Gastrocnemius medialis (tissue), 4 donors: ENCODE measurements at regions not wholly inside any gene's neighbourhood (a gene's known extent, or its start where the extent isn't known, plus 50 kb on each side); places are given as distances from the start of the nearest gene placed in this dataset.

Experiments
- ATAC-seq, 2 donors: fragments of 150-250 bp; one replicate each; pipeline ENCODE4 v1.9.1; 2016
- DNase-seq, 2 donors: peaks; one replicate each; pipeline ENCODE4 v3.0.0-alpha.2; 2019
- H3K27ac ChIP-seq, 4 donors: fragments of 200-600 bp; sonication (generic); 1 replicate in 1 of 4; 2 replicates in 3 of 4; pipeline ENCODE4 v1.5.1; 2016 to 2018; ENCODE audit warnings: mild to moderate bottlenecking in 2 of 4, moderate library complexity in 1 of 4
- H3K27me3 ChIP-seq, 3 donors: fragments of 200-600 bp; sonication (generic) in 2 of 3; 1 replicate in 1 of 3; 2 replicates in 2 of 3; pipeline versions ENCODE4 v1.5.1 to v1.6.0; 2016 to 2019; ENCODE audit warnings: mild to moderate bottlenecking in 1 of 3, moderate library complexity in 1 of 3
- H3K36me3 ChIP-seq, 2 donors: fragments of 200-600 bp; sonication (generic) in 1 of 2; one replicate each; pipeline ENCODE4 v1.5.1; 2017 to 2018
- H3K4me1 ChIP-seq, 2 donors: fragments of 200-600 bp; sonication (generic) in 1 of 2; one replicate each; pipeline ENCODE4 v1.5.1; 2016 to 2017; ENCODE audit warnings: mild to moderate bottlenecking in 2 of 2
- H3K4me3 ChIP-seq, 4 donors: fragments of 200-600 bp; sonication (generic) in 3 of 4; 1 replicate in 1 of 4; 2 replicates in 3 of 4; pipeline ENCODE4 v1.5.1; 2016 to 2019; ENCODE audit warnings: mild to moderate bottlenecking in 2 of 4
- H3K9me3 ChIP-seq, 3 donors: fragments of 200-600 bp; sonication (generic) in 2 of 3; 1 replicate in 1 of 3; 2 replicates in 2 of 3; pipeline ENCODE4 v1.5.1; 2016 to 2019
- CTCF ChIP-seq, 5 experiments: fragments of 450-650 bp in 3 of 5; fragments of 200-600 bp in 2 of 5; sonication (generic) in 2 of 5; IDR thresholded peaks in 4 of 5; conservative IDR thresholded peaks in 1 of 5; 1 replicate in 4 of 5; 2 replicates in 1 of 5; pipeline ENCODE4 v1.5.1; 2016 to 2019; ENCODE audit warnings: antibody characterized with exemption in 5 of 5, mild to moderate bottlenecking in 3 of 5, moderate library complexity in 3 of 5
- POLR2A ChIP-seq, 2 donors: fragments of 450-650 bp; IDR thresholded peaks; one replicate each; pipeline ENCODE4 v1.6.1; 2017; ENCODE audit warnings: antibody characterized with exemption in 2 of 2, mild to moderate bottlenecking in 2 of 2, moderate library complexity in 2 of 2
- in situ Hi-C, 4 donors: fragments of 200-750 bp; cut with MboI; loops; one replicate each; pipeline versions ENCODE4 v1.15.0 to v1.8.0; 2017; ENCODE audit warnings: low sequenced_read_pairs in 4 of 4
- intact Hi-C: fragments of 100-400 bp; cut with DNase I; formaldehyde crosslinking; loops from one replicate; pipeline ENCODE4 v1.15.1; 2023; ENCODE audit warnings: low total_unique reads

GRCh38 chr13:105763851-105764250, 771.6 kb downstream of the EFNB2 start:
- no peak for ATAC-seq
- no peaks in the 10 kb centered on the region for H3K36me3 ChIP-seq
- no peak overlapping the region for H3K27ac ChIP-seq
- H3K4me3 ChIP-seq = no peak overlapping the region
- intact Hi-C loops = no loop called here
- in situ Hi-C loops = no loop called here
- H3K27me3 ChIP-seq = no peaks in the 10 kb centered on the region
- DNase-seq = no peak
- no peaks in the 10 kb centered on the region for H3K9me3 ChIP-seq
- H3K4me1 ChIP-seq = no peaks in the 10 kb centered on the region
- TF ChIP-seq CTCF (IDR thresholded peaks at IDR 0.05 in 4 of 5, conservative IDR thresholded peaks at IDR 0.05 in 1 of 5) = no peak
- TF ChIP-seq POLR2A (IDR thresholded peaks at IDR 0.05) = no peak

- no peak overlapping the region for H3K27ac ChIP-seq
- in situ Hi-C loops = no loop called here
Measured at GRCh38 chr13:105762096-105762495, 773.4 kb downstream of the EFNB2 start.

GRCh38 chr13:105758918-105759860, 776.3 kb downstream of the EFNB2 start:
- Histone ChIP-seq H3K36me3 (no peaks in the 10 kb centered on the region), H3K4me3 (no peak overlapping the region), H3K27ac (no peak overlapping the region), H3K27me3 (no peaks in the 10 kb centered on the region), H3K4me1 (no peaks in the 10 kb centered on the region), H3K9me3 (no peaks in the 10 kb centered on the region)
- no peak for TF ChIP-seq CTCF (IDR thresholded peaks at IDR 0.05 in 4 of 5, conservative IDR thresholded peaks at IDR 0.05 in 1 of 5)
- TF ChIP-seq POLR2A (IDR thresholded peaks at IDR 0.05) = no peak
- in situ Hi-C loops (no loop called here), intact Hi-C loops (no loop called here)
- no peak for ATAC-seq
- DNase-seq = no peak

More at GRCh38 chr13:105762096-105762495, 773.4 kb downstream of the EFNB2 start:
- Histone ChIP-seq H3K27me3 (no peaks in the 10 kb centered on the region), H3K36me3 (no peaks in the 10 kb centered on the region), H3K9me3 (no peaks in the 10 kb centered on the region), H3K4me1 (no peaks in the 10 kb centered on the region), H3K4me3 (no peak overlapping the region)
- no peak for TF ChIP-seq CTCF (IDR thresholded peaks at IDR 0.05 in 4 of 5, conservative IDR thresholded peaks at IDR 0.05 in 1 of 5)
- no peak for TF ChIP-seq POLR2A (IDR thresholded peaks at IDR 0.05)
- intact Hi-C loops = no loop called here
- DNase-seq (no peak), ATAC-seq (no peak)

- intact Hi-C loops = no loop called here
- ATAC-seq = no peak
- H3K27ac ChIP-seq = no peak overlapping the region
- DNase-seq = no peak
- no peak overlapping the region for H3K4me3 ChIP-seq
- H3K27me3 ChIP-seq = no peaks in the 10 kb centered on the region
- H3K9me3 ChIP-seq = no peaks in the 10 kb centered on the region
- H3K4me1 ChIP-seq = no peaks in the 10 kb centered on the region
- TF ChIP-seq POLR2A (IDR thresholded peaks at IDR 0.05) = no peak
- no peak for TF ChIP-seq CTCF (IDR thresholded peaks at IDR 0.05 in 4 of 5, conservative IDR thresholded peaks at IDR 0.05 in 1 of 5)
- in situ Hi-C loops = no loop called here
- H3K36me3 ChIP-seq = no peaks in the 10 kb centered on the region
Measured at GRCh38 chr13:105740739-105741138, 794.7 kb downstream of the EFNB2 start.
